Muscle layer of colon (tissue), 2 donors: ENCODE measurements at regions not wholly inside any gene's neighbourhood (a gene's known extent, or its start where the extent isn't known, plus 50 kb on each side); places are given as distances from the start of the nearest gene placed in this dataset.

Experiments used
- H3K27ac ChIP-seq: one replicate; pipeline ENCODE4 v1.7.0; 2013; ENCODE audit warnings: low read depth, mild to moderate bottlenecking, low read length, moderate library complexity
- H3K27me3 ChIP-seq, 2 donors: one replicate each; pipeline ENCODE4 v1.7.0; 2013; ENCODE audit warnings: low read length in 2 of 2, mild to moderate bottlenecking in 2 of 2; ENCODE audit not compliant: insufficient read depth in 2 of 2, control insufficient read depth in 1 of 2
- H3K36me3 ChIP-seq: one replicate; pipeline ENCODE4 v1.7.0; 2013; ENCODE audit warnings: mild to moderate bottlenecking, low read length; ENCODE audit not compliant: insufficient read depth
- H3K4me1 ChIP-seq: one replicate; pipeline ENCODE4 v1.7.0; 2013; ENCODE audit warnings: mild to moderate bottlenecking, low read length; ENCODE audit not compliant: insufficient read depth
- H3K4me3 ChIP-seq, 2 donors: one replicate each; pipeline ENCODE4 v1.7.0; 2013; ENCODE audit warnings: low read length in 2 of 2, low read depth in 1 of 2, mild to moderate bottlenecking in 1 of 2, moderate library complexity in 1 of 2
- H3K9ac ChIP-seq: one replicate; pipeline ENCODE4 v1.7.0; 2013; ENCODE audit warnings: low read length
- H3K9me3 ChIP-seq: one replicate; pipeline ENCODE4 v1.7.0; 2013; ENCODE audit warnings: mild to moderate bottlenecking, low read length
- donor health status: abdominal sarcoma.
- donor health status: Adenocarcinoma of cecum.

- Histone ChIP-seq H3K9me3 (no peaks in the 10 kb centered on the region), H3K27me3 (no peaks in the 10 kb centered on the region), H3K4me1 (peaks cover 7% of the 10 kb centered on the region), H3K27ac (no peak overlapping the region), H3K4me3 (no peak overlapping the region), H3K36me3 (no peaks in the 10 kb centered on the region), H3K9ac (no peak overlapping the region)
Observed at GRCh38 chr6:15966000-15966520, 162.8 kb upstream of the MYLIP start.

- Histone ChIP-seq H3K4me3 (no peak overlapping the region), H3K27ac (no peak overlapping the region), H3K36me3 (no peaks in the 10 kb centered on the region), H3K27me3 (no peaks in the 10 kb centered on the region), H3K4me1 (peaks cover 7% of the 10 kb centered on the region), H3K9ac (no peak overlapping the region), H3K9me3 (no peaks in the 10 kb centered on the region)
Observed at GRCh38 chr6:15962449-15962764, 166.5 kb upstream of the MYLIP start.

- Histone ChIP-seq H3K4me3 (no peak overlapping the region), H3K9me3 (no peaks in the 10 kb centered on the region), H3K27ac (no peak overlapping the region), H3K36me3 (no peaks in the 10 kb centered on the region), H3K4me1 (peaks cover 7% of the 10 kb centered on the region), H3K27me3 (no peaks in the 10 kb centered on the region), H3K9ac (no peak overlapping the region)
Observed at GRCh38 chr6:15961635-15962448, 167.0 kb upstream of the MYLIP start.

- Histone ChIP-seq H3K9me3 (no peaks in the 10 kb centered on the region), H3K9ac (no peak overlapping the region), H3K4me1 (peaks cover 1% of the 10 kb centered on the region), H3K27me3 (no peaks in the 10 kb centered on the region), H3K27ac (no peak overlapping the region), H3K4me3 (no peak overlapping the region), H3K36me3 (no peaks in the 10 kb centered on the region)
Observed at GRCh38 chr6:15960740-15961634, 167.9 kb upstream of the MYLIP start.

GRCh38 chr6:15957655-15958169, 171.2 kb upstream of the MYLIP start:
- Histone ChIP-seq H3K9ac (no peak overlapping the region), H3K4me1 (no peaks in the 10 kb centered on the region), H3K9me3 (no peaks in the 10 kb centered on the region), H3K36me3 (no peaks in the 10 kb centered on the region), H3K27ac (no peak overlapping the region), H3K27me3 (no peaks in the 10 kb centered on the region), H3K4me3 (no peak overlapping the region)

- no peaks in the 10 kb centered on the region for H3K27me3 ChIP-seq
- H3K4me3 ChIP-seq: no peak overlapping the region
- no peaks in the 10 kb centered on the region for H3K4me1 ChIP-seq
- no peak overlapping the region for H3K27ac ChIP-seq
- H3K9ac ChIP-seq: no peak overlapping the region
- no peaks in the 10 kb centered on the region for H3K9me3 ChIP-seq
- no peaks in the 10 kb centered on the region for H3K36me3 ChIP-seq
Observed at GRCh38 chr6:15956205-15957106, 172.4 kb upstream of the MYLIP start.

- Histone ChIP-seq H3K9ac (no peak overlapping the region), H3K36me3 (no peaks in the 10 kb centered on the region), H3K4me3 (no peak overlapping the region), H3K27ac (no peak overlapping the region), H3K9me3 (no peaks in the 10 kb centered on the region), H3K4me1 (no peaks in the 10 kb centered on the region), H3K27me3 (no peaks in the 10 kb centered on the region)
Observed at GRCh38 chr6:15955484-15955883, 173.4 kb upstream of the MYLIP start.

GRCh38 chr6:15953152-15953880, 175.6 kb upstream of the MYLIP start:
- Histone ChIP-seq H3K4me1 (no peaks in the 10 kb centered on the region), H3K4me3 (no peak overlapping the region)

GRCh38 chr6:15952231-15953151, 176.4 kb upstream of the MYLIP start:
- Histone ChIP-seq H3K9me3 (no peaks in the 10 kb centered on the region), H3K27me3 (no peaks in the 10 kb centered on the region), H3K4me1 (no peaks in the 10 kb centered on the region), H3K9ac (no peak overlapping the region), H3K27ac (no peak overlapping the region), H3K4me3 (no peak overlapping the region), H3K36me3 (no peaks in the 10 kb centered on the region)

More at GRCh38 chr6:15953152-15953880, 175.6 kb upstream of the MYLIP start:
- Histone ChIP-seq H3K27ac (no peak overlapping the region), H3K36me3 (no peaks in the 10 kb centered on the region), H3K9ac (no peak overlapping the region), H3K9me3 (no peaks in the 10 kb centered on the region), H3K27me3 (no peaks in the 10 kb centered on the region)
